WTC11 (cell line): ENCODE measurements at regions not wholly inside any gene's neighbourhood (a gene's known extent, or its start where the extent isn't known, plus 50 kb on each side); places are given as distances from the start of the nearest gene placed in this dataset.

ENCODE experiments used
- ATAC-seq: fragments of 200-7000 bp; cut with Tn5 transposase; 2 replicates; pipeline ENCODE4 v1.10.0; 2021; ENCODE audit warnings: mild to moderate bottlenecking, moderate library complexity
- CTCF ChIA-PET: fragments of 300-600 bp; sonication (Branson Sonifier 250); formaldehyde crosslinking; loops from one replicate; lab custom pipeline; 2021; ENCODE audit warnings: antibody characterized with exemption; lab: Charles Lee
- POLR2A ChIA-PET: fragments of 350-600 bp; sonication (Branson Sonifier 250); formaldehyde crosslinking; loops from one replicate; lab custom pipeline; 2021; ENCODE audit warnings: antibody characterized with exemption; lab: Charles Lee
- DNase-seq: peaks from one replicate; pipeline ENCODE4 v3.0.0; 2021; ENCODE audit warnings: low spot score
- H3K27ac Mint-ChIP-seq: 2 replicates; pipeline ENCODE4 v1.8.0; 2021; ENCODE audit warnings: mixed read lengths
- H3K27me3 Mint-ChIP-seq: 2 replicates; pipeline ENCODE4 v1.8.0; 2021; ENCODE audit warnings: low read depth, mild to moderate bottlenecking, moderate library complexity, mixed read lengths
- H3K36me3 Mint-ChIP-seq: 2 replicates; pipeline ENCODE4 v1.8.0; 2021; ENCODE audit warnings: mixed read lengths
- H3K4me1 Mint-ChIP-seq: 2 replicates; pipeline ENCODE4 v1.8.0; 2022; ENCODE audit warnings: mixed read lengths
- H3K4me3 Mint-ChIP-seq: 2 replicates; pipeline ENCODE4 v1.8.0; 2021; ENCODE audit warnings: mild to moderate bottlenecking, moderate library complexity, mixed read lengths
- H3K9me3 Mint-ChIP-seq: 2 replicates; pipeline ENCODE4 v1.8.0; 2021; ENCODE audit warnings: mixed read lengths
- AR ChIP-seq: fragments of 250-450 bp; sonication (Bioruptor Pico); IDR thresholded peaks from 2 replicates; pipeline ENCODE4 v1.9.0; 2021; ENCODE audit warnings: mild to moderate bottlenecking
- CDX4 ChIP-seq: fragments of 250-450 bp; sonication (Bioruptor Pico); IDR thresholded peaks from 2 replicates; pipeline ENCODE4 v1.9.0; 2021; ENCODE audit warnings: moderate library complexity, mild to moderate bottlenecking, inconsistent platforms, borderline replicate concordance
- E2F1 ChIP-seq: sonication (generic); formaldehyde crosslinking; IDR thresholded peaks from 2 replicates; pipeline ENCODE4 v1.8.0; 2022; ENCODE audit warnings: mild to moderate bottlenecking, missing genetic modification reagents
- ELF4 ChIP-seq: sonication (generic); formaldehyde crosslinking; IDR thresholded peaks from 2 replicates; pipeline ENCODE4 v1.8.1; 2022; ENCODE audit warnings: low read depth, mild to moderate bottlenecking, moderate library complexity, missing genetic modification reagents
- ERG ChIP-seq: fragments of 250-450 bp; sonication (Bioruptor Pico); IDR thresholded peaks from 2 replicates; pipeline ENCODE4 v1.8.0; 2021; ENCODE audit warnings: mild to moderate bottlenecking
- ESRRA ChIP-seq: sonication (generic); formaldehyde crosslinking; IDR thresholded peaks from 2 replicates; pipeline ENCODE4 v1.8.1; 2022; ENCODE audit warnings: mild to moderate bottlenecking, missing genetic modification reagents, borderline replicate concordance
- FOXP4 ChIP-seq: sonication (generic); formaldehyde crosslinking; IDR thresholded peaks from 2 replicates; pipeline ENCODE4 v1.8.0; 2022; ENCODE audit warnings: mild to moderate bottlenecking, missing genetic modification reagents
- JUN ChIP-seq: sonication (generic); formaldehyde crosslinking; IDR thresholded peaks from 2 replicates; pipeline ENCODE4 v1.8.0; 2023; ENCODE audit warnings: mild to moderate bottlenecking, missing genetic modification reagents
- NFYB ChIP-seq: sonication (generic); formaldehyde crosslinking; conservative IDR thresholded peaks from 2 replicates; pipeline ENCODE4 v1.8.0; 2022; ENCODE audit warnings: low read depth, missing genetic modification reagents
- STAT6 ChIP-seq: sonication (generic); formaldehyde crosslinking; conservative IDR thresholded peaks from 2 replicates; pipeline ENCODE4 v1.8.1; 2023; ENCODE audit warnings: mild to moderate bottlenecking, low read depth, missing genetic modification reagents, moderate library complexity
- TEAD1 ChIP-seq: sonication (generic); formaldehyde crosslinking; IDR thresholded peaks from 2 replicates; pipeline ENCODE4 v1.8.0; 2022; ENCODE audit warnings: mild to moderate bottlenecking, missing genetic modification reagents
- USF1 ChIP-seq: sonication (generic); formaldehyde crosslinking; IDR thresholded peaks from 2 replicates; pipeline ENCODE4 v1.8.0; 2022; ENCODE audit warnings: mild to moderate bottlenecking, missing genetic modification reagents
- ZBTB21 ChIP-seq: sonication (generic); formaldehyde crosslinking; IDR thresholded peaks from 2 replicates; pipeline ENCODE4 v1.8.1; 2023; ENCODE audit warnings: mild to moderate bottlenecking, missing genetic modification reagents, borderline replicate concordance
- ZMAT4 ChIP-seq: fragments of 250-450 bp; sonication (Bioruptor Pico); IDR thresholded peaks from 2 replicates; pipeline ENCODE4 v1.9.0; 2021; ENCODE audit warnings: mild to moderate bottlenecking
- ZNF396 ChIP-seq: fragments of 250-450 bp; sonication (Bioruptor Pico); IDR thresholded peaks from 2 replicates; pipeline ENCODE4 v1.8.0; 2021; ENCODE audit warnings: mild to moderate bottlenecking, moderate library complexity, borderline replicate concordance
- ZNF416 ChIP-seq: fragments of 250-450 bp; sonication (Bioruptor Pico); IDR thresholded peaks from 2 replicates; pipeline ENCODE4 v1.9.0; 2021; ENCODE audit warnings: mild to moderate bottlenecking, inconsistent platforms

GRCh38 chr6:156046268-156046665 lies 590.6 kb upstream of the NOX3 start (continued):
- TF ChIP-seq USF1 (CRISPR knock-in tag), result no peak
- TF ChIP-seq ELF4 (CRISPR knock-in tag), result no peak
- no peak for TF ChIP-seq ESRRA
- TF ChIP-seq E2F1 (CRISPR knock-in tag), result no peak
- TF ChIP-seq ZNF416 (CRISPR knock-in tag), result no peak
- TF ChIP-seq JUN (CRISPR knock-in tag), result no peak
- TF ChIP-seq AR (CRISPR knock-in tag), result no peak
- TF ChIP-seq, all 79 proteins: peak for 0

GRCh38 chr6:156045401-156046267 lies 590.0 kb upstream of the NOX3 start:
- no peak overlapping the region for H3K27ac Mint-ChIP-seq
- TF ChIP-seq ZMAT4 (CRISPR knock-in tag), result no peak
- TF ChIP-seq ZNF416 (CRISPR knock-in tag), result no peak
- no peak for TF ChIP-seq ERG
- no peak for TF ChIP-seq ESRRA
- TF ChIP-seq STAT6, result no peak
- TF ChIP-seq NFYB (CRISPR knock-in tag), result no peak
- no peak for TF ChIP-seq TEAD1 (CRISPR knock-in tag)
- TF ChIP-seq FOXP4 (CRISPR knock-in tag), result no peak
- no peak for TF ChIP-seq ZBTB21
- TF ChIP-seq ZNF396 (CRISPR knock-in tag), result no peak
- TF ChIP-seq CDX4, result no peak
- H3K9me3 Mint-ChIP-seq, result peaks cover 24% of the 10 kb centered on the region
- H3K27me3 Mint-ChIP-seq, result no peaks in the 10 kb centered on the region; the same call in 1 of the 2 replicates
- H3K36me3 Mint-ChIP-seq, result no peaks in the 10 kb centered on the region
- ChIA-PET POLR2A (no interaction called here), CTCF (no interaction called here)
- peaks cover 9% of the 10 kb centered on the region for H3K4me1 Mint-ChIP-seq
- no peak for DNase-seq
- no peak overlapping the region for H3K4me3 Mint-ChIP-seq
- ATAC-seq, result no peak
